NCI-H128 (cell line): ENCODE measurements at regions not wholly inside any gene's neighbourhood (a gene's known extent, or its start where the extent isn't known, plus 50 kb on each side); places are given as distances from the start of the nearest gene placed in this dataset.
"Not testable (repeated sequence)": the region's sequence is repeated elsewhere in the genome, so short reads cannot be mapped to it uniquely, and the experiment has no call there.

ENCODE experiments used
- DNase-seq: peaks from one replicate; lab custom pipeline; 2025; ENCODE audit not compliant: unreplicated experiment; lab: John Stamatoyannopoulos, UW

GRCh38 chr16:79377082-79377481, 223.5 kb downstream of the MAF start:
- not testable (repeated sequence) for DNase-seq

GRCh38 chr16:79375351-79375750, 225.2 kb downstream of the MAF start:
- no peak for DNase-seq

GRCh38 chr16:79372503-79373184, 227.9 kb downstream of the MAF start:
- DNase-seq = no peak

GRCh38 chr16:79370736-79371135, 229.8 kb downstream of the MAF start:
- DNase-seq = no peak

- no peak for DNase-seq
These were observed 230.7 kb downstream of the MAF start for GRCh38 chr16:79369796-79370195.

- DNase-seq = no peak
These were observed 232.7 kb downstream of the MAF start for GRCh38 chr16:79367822-79368221.

- no peak for DNase-seq
These were observed 233.9 kb downstream of the MAF start for GRCh38 chr16:79366635-79367034.

- no peak for DNase-seq
These were observed 234.8 kb downstream of the MAF start for GRCh38 chr16:79365702-79366101.

GRCh38 chr16:79363484-79363883, 237.1 kb downstream of the MAF start:
- no peak for DNase-seq

- no peak for DNase-seq
These were observed 237.5 kb downstream of the MAF start for GRCh38 chr16:79363035-79363434.

- no peak for DNase-seq
These were observed 238.1 kb downstream of the MAF start for GRCh38 chr16:79362300-79362970.

- DNase-seq = no peak
These were observed 239.3 kb downstream of the MAF start for GRCh38 chr16:79361132-79361751.

- DNase-seq = no peak
These were observed 240.3 kb downstream of the MAF start for GRCh38 chr16:79360267-79360666.

GRCh38 chr16:79359082-79359481, 241.5 kb downstream of the MAF start:
- DNase-seq = no peak

GRCh38 chr16:79358188-79358587, 242.3 kb downstream of the MAF start:
- DNase-seq = no peak

GRCh38 chr16:79355600-79356358, 244.8 kb downstream of the MAF start:
- no peak for DNase-seq

- no peak for DNase-seq
These were observed 248.6 kb downstream of the MAF start for GRCh38 chr16:79351927-79352326.

- DNase-seq = no peak
These were observed 250.7 kb downstream of the MAF start for GRCh38 chr16:79349803-79350202.

GRCh38 chr16:79348521-79349306, 251.8 kb downstream of the MAF start:
- no peak for DNase-seq

GRCh38 chr16:79347277-79347676, 253.3 kb downstream of the MAF start:
- no peak for DNase-seq

GRCh38 chr16:79339863-79340262, 260.7 kb downstream of the MAF start:
- DNase-seq = no peak
